ACC112 (cell line): ENCODE measurements at regions not wholly inside any gene's neighbourhood (a gene's known extent, or its start where the extent isn't known, plus 50 kb on each side); places are given as distances from the start of the nearest gene placed in this dataset.

Source experiments
- H2AFZ ChIP-seq: fragments of 200-600 bp; sonication (generic); one replicate; pipeline ENCODE4 v1.6.0; 2017; ENCODE audit warnings: antibody characterized with exemption, low read length; ENCODE audit not compliant: unreplicated experiment
- H3K27ac ChIP-seq: fragments of 200-600 bp; sonication (generic); 2 replicates; pipeline ENCODE4 v1.5.1; 2014; ENCODE audit warnings: low read depth, mild to moderate bottlenecking, antibody characterized with exemption, low read length, moderate library complexity
- H3K27me3 ChIP-seq: fragments of 200-600 bp; sonication (generic); 2 replicates; pipeline ENCODE4 v1.6.1; 2014; ENCODE audit warnings: mild to moderate bottlenecking, antibody characterized with exemption, low read length, moderate library complexity, mixed read lengths; ENCODE audit not compliant: insufficient read depth
- H3K36me3 ChIP-seq: fragments of 200-600 bp; sonication (generic); 2 replicates; pipeline ENCODE4 v1.6.1; 2016; ENCODE audit warnings: mild to moderate bottlenecking, antibody characterized with exemption, low read length, moderate library complexity, mixed read lengths; ENCODE audit not compliant: insufficient read depth
- H3K4me1 ChIP-seq: fragments of 200-600 bp; sonication (generic); one replicate; pipeline ENCODE4 v1.6.1; 2016; ENCODE audit warnings: low read length, mixed read lengths; ENCODE audit not compliant: insufficient read depth, unreplicated experiment, control insufficient read depth
- H3K4me3 ChIP-seq: fragments of 200-600 bp; sonication (generic); 2 replicates; pipeline ENCODE4 v1.5.1; 2014; ENCODE audit warnings: mild to moderate bottlenecking, low read depth, low read length
- H3K79me2 ChIP-seq: fragments of 200-600 bp; sonication (generic); one replicate; pipeline ENCODE4 v1.6.0; 2016; ENCODE audit warnings: low read length; ENCODE audit not compliant: control insufficient read depth, unreplicated experiment, insufficient read depth

DNA sequence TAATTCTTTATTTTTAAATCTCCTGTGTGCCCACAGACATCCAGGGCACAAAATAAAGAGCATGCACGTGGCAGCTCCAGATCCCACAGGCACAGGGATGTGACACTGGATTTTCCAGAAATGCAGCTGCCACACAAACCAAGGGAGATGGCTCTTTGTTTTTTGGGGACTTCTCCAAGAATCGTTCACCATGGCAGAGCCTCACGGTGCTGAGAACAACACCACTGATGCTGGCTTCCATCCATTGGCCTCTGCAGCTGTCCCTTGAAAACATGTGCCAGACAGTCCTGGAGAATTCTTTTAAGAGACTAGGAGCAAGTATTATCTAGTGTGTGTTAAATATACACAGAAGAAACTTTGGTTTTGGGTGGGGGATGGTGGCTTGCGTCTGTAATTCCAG is 73.2 kb upstream of the SLC22A11 start:
- Histone ChIP-seq H3K4me3 (no peak overlapping the region), H2AFZ (no peak overlapping the region), H3K79me2 (no peaks in the 10 kb centered on the region), H3K36me3 (no peaks in the 10 kb centered on the region), H3K4me1 (no peaks in the 10 kb centered on the region), H3K27me3 (peaks cover 77% of the 10 kb centered on the region), H3K27ac (no peak overlapping the region)

DNA sequence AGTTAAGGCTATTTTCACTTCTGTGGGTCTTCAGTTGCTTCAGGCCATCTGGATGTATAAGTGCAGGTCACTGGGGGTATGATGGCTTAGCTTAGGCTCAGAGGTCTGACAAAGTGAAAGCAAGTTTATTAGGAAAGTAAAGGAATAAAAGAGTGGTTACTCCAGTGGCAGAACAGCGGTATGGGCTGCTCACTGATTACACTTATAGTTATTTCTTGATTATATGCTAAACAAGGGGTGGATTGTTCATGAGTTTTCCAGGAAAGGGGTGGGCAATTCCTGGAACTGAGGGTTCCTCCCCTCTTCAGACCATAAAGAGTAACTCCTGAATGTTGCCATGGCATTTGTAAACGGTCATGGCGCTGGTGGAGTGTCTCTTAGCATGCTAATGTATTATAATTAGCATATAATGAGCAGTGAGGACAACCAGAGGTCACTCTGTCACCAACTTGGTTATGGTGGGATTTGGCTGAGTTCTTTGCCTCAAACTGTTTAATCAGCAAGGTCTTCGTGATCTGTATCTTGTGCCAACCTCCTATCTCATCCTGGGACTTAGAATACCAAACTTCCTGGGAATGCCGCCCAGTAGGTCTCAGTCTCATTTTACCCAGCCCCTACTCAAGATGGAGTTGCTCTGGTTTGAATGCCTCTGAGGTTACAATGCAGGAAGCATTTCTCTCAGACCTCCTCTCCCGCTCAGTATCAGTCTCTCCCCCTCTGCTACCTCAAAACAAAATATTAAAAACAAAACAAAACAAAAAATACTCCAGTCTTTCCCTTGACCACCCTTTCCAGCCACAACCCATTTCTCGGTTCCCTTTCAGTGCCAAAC is 71.3 kb upstream of the SLC22A11 start:
- no peak overlapping the region for H2AFZ ChIP-seq
- H3K27me3 ChIP-seq: peaks cover 61% of the 10 kb centered on the region
- H3K4me3 ChIP-seq: no peak overlapping the region
- H3K36me3 ChIP-seq: no peaks in the 10 kb centered on the region
- no peak overlapping the region for H3K27ac ChIP-seq
- H3K4me1 ChIP-seq: no peaks in the 10 kb centered on the region
- no peaks in the 10 kb centered on the region for H3K79me2 ChIP-seq

DNA sequence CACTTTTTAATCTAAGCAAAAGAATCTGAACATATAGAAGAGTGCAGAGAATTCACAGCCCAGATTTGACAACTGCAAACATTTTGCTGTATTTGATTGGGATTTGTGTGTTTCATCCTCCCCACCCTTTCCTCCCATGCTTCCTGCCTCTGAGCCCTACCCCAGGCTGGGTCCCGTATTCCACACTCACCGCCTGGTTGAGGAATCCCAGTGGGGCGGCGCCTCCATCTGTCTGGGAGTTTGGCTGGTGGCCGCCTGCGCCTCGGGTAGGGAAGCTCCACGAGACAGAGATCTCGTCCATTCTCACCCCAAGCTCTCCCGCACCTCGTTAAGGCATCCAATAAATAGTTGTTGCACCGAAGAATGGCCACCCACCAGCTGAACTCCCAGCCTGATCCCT is 70.7 kb upstream of the SLC22A11 start:
- Histone ChIP-seq H2AFZ (no peak overlapping the region), H3K27ac (no peak overlapping the region), H3K4me3 (no peak overlapping the region), H3K27me3 (peaks cover 57% of the 10 kb centered on the region), H3K4me1 (no peaks in the 10 kb centered on the region), H3K79me2 (no peaks in the 10 kb centered on the region), H3K36me3 (no peaks in the 10 kb centered on the region)

DNA sequence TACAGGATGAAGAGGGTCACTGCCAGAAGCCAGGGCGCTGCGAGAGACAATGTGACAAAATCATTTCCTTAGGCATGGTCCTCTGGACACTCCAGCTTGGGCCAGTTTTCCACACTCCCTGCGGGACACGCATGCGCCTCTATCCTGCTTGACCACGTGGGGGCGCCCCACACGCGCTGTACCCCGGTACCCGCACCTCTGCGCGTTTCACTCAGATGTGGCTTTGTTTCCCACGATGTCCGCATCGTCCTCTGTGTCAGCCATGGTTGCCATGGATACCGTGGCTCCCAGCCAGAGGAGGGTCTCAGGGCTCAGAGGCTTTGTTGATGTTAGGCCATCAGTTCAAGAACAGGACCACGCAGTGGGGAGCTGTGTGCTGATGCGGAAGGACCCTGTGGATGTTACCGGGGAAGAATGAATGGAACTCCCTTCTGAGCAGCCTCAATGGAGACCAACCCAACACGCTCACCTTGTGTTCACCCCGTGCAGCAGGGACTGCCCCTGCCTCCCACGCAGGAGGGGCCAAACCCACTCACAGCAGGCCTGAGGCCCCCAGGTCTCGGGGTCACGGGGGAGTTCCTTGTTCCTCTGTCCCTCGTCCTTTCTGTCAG is 65.8 kb upstream of the SLC22A11 start:
- Histone ChIP-seq H3K27me3 (peaks cover 57% of the 10 kb centered on the region), H2AFZ (no peak overlapping the region), H3K4me3 (no peak overlapping the region), H3K36me3 (no peaks in the 10 kb centered on the region), H3K4me1 (no peaks in the 10 kb centered on the region), H3K79me2 (no peaks in the 10 kb centered on the region), H3K27ac (no peak overlapping the region)

DNA sequence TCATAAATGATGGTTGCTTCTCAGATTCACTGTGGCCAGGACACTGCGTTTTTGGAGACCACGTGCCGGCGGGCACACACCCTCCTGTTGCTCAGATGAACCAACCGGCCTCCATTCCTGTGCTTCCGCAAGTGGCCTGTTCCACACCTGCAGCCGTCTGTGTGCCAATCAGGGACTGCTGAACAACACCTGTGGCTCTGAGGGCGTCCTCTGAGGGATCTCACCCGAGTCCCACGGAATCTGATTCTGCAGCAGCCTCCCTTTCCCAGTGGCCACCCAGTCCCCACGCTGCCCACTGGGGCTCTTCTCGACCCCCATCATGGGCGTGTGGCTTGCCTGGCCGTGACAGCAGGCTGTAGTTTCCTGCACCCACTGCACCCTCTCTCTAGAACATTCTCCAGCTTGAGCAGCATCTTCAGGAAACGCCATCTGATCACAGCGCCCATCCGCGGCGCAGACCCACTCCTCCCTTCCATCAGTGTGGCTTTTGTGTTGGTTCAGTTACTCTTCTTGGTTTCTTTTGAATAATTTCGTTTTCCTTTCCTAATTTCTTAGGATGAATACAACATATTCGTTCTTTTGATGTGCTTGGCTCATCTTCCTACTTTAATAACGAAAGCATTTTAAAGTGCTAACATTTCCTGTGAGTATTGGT is 65.1 kb upstream of the SLC22A11 start:
- Histone ChIP-seq H3K79me2 (no peaks in the 10 kb centered on the region), H3K36me3 (no peaks in the 10 kb centered on the region), H3K27me3 (peaks cover 54% of the 10 kb centered on the region), H3K4me3 (no peak overlapping the region), H3K4me1 (no peaks in the 10 kb centered on the region), H2AFZ (no peak overlapping the region), H3K27ac (no peak overlapping the region)

DNA sequence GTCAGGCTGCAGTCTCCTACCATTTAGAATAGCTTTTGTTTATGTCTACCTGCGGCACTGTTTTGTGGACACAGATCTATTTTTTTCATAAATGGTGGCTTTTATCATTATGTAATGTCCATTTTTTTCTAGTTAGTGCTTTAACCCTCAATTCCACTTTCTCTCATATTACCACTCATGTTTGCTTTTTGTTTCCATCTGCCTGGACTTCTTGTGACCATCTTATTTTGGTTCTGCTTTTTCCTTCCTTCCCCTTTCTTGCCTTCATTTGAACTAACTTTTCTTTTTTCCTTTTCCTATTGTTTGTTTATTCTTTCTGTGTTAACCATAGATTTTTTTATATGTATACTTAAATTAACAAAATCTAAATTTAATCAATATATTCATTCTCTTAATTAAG is 63.2 kb upstream of the SLC22A11 start:
- H3K4me1 ChIP-seq: no peaks in the 10 kb centered on the region
- H3K27ac ChIP-seq: no peak overlapping the region
- no peaks in the 10 kb centered on the region for H3K79me2 ChIP-seq
- no peaks in the 10 kb centered on the region for H3K36me3 ChIP-seq
- H2AFZ ChIP-seq: no peak overlapping the region
- H3K27me3 ChIP-seq: peaks cover 47% of the 10 kb centered on the region
- no peak overlapping the region for H3K4me3 ChIP-seq

DNA sequence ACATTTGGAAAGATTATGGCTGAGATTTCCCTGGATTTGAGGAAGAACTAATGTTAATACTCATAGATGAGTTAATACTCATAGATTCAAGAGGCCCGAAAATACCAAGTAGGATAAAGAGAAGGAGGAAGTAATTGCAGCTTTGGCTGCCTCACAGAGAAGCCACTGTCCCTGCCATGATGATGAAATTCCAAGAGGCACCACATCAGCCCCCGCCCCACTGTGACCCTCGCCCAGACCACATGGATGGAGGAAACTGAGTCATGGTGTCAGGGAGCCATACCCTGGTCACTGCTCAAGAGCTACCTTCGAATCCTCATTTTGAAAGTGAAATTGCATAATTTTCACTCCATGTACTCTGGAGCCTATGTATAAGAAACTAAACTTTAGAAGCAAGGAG is 57.6 kb upstream of the SLC22A11 start:
- Histone ChIP-seq H3K79me2 (no peaks in the 10 kb centered on the region), H3K4me3 (no peak overlapping the region), H2AFZ (no peak overlapping the region), H3K27ac (no peak overlapping the region), H3K27me3 (peaks cover 66% of the 10 kb centered on the region), H3K4me1 (no peaks in the 10 kb centered on the region), H3K36me3 (no peaks in the 10 kb centered on the region)

DNA sequence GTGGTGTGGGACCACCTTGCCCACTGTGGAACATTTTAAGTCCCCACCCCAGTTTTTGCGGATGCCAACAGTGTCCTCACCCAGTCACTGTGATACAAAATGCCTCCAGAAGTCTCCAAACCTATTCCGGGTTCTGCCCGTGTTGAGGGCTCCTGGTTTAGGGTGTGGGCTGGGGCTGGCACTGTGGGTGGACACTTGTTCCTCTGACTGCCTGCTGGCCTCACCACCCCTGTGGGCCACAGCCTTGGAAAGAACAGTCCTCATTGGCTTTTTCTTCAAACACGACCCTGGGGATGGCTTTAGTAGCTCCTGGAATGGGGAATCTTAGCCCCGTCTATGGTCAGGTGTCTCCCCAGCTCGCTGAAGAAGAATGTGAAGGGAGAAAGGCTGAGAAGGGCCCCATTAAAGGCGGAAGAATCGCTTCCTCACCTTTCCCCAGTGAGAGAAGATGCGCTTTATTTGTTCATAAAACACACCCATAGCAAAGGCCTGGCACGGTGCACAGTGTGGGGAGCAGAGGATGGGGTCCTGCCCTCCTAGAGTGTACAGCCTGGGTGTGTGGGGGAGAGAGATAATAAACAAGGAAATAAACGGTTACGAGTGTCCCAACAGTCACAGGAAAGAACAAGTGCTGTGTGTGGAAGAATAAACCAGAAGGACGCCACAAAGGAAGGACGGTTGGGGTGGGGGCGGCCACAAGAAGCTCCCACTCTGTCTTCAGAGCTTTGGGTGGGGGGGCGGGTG is 56.3 kb upstream of the SLC22A11 start:
- no peak overlapping the region for H2AFZ ChIP-seq
- H3K79me2 ChIP-seq: no peaks in the 10 kb centered on the region
- H3K4me3 ChIP-seq: no peak overlapping the region
- no peak overlapping the region for H3K27ac ChIP-seq
- peaks cover 61% of the 10 kb centered on the region for H3K27me3 ChIP-seq
- no peaks in the 10 kb centered on the region for H3K4me1 ChIP-seq
- H3K36me3 ChIP-seq: no peaks in the 10 kb centered on the region

DNA sequence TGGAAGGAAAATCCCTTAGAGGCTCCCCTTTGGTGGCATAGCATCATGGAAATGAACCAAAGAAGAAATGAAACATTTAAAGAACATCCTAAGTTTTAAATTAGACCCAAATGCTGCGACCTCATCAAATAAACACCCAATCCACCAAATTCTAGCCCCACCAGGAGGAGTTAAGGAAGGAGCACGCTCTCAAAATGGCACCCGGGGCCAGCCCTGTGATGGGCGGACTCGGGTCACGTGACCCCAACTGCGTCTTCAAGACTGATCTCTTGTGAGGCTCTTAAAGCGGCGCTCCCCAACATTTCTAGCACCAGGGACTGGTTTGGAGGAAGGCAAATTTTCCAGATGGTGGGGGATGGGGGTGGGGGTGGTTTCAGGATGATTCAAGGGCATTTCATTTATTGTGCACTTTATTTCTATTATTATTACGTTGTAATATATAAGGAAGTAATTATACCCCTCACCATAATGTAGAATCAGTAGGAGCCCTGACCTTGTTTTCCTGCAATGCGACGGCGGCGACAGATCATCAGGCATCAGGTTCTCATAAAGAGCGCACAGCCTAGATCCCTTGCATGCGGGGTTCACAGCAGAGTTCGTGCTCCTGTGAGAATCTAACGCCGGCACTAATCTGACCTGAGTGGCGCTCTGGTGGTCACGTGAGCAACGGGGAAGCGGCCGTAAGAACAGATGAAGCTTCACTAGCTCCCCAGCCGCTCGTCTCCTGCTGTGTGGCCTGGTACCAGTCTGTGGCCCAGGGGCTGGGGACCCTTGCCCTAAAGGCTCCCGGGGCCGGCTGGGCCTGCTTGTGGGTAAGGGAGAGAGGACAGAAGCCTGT is 55.3 kb upstream of the SLC22A11 start:
- H3K79me2 ChIP-seq: no peaks in the 10 kb centered on the region
- no peak overlapping the region for H2AFZ ChIP-seq
- H3K4me1 ChIP-seq: no peaks in the 10 kb centered on the region
- H3K4me3 ChIP-seq: no peak overlapping the region
- H3K27me3 ChIP-seq: peaks cover 63% of the 10 kb centered on the region
- H3K27ac ChIP-seq: no peak overlapping the region
- H3K36me3 ChIP-seq: no peaks in the 10 kb centered on the region
